ENCODE measurements at regions not wholly inside any gene's neighbourhood (a gene's known extent, or its start where the extent isn't known, plus 50 kb on each side); places are given as distances from the start of the nearest gene placed in this dataset.

GRCh38 chr10:4058514-4059029, 273.6 kb upstream of the KLF6 start:
- TF ChIP-seq CTCF (IDR thresholded peaks at IDR 0.05; ENCODE audit: extremely low read depth in 1 of 2, insufficient read depth in 1 of 2, low read depth in 1 of 2, low read length in 2 of 2) (no peak), EZH2 (IDR thresholded peaks at IDR 0.05; ENCODE audit: borderline replicate concordance, low read depth, low read length, severe bottlenecking) (no peak)
